ENCODE measurements at regions not wholly inside any gene's neighbourhood (a gene's known extent, or its start where the extent isn't known, plus 50 kb on each side); places are given as distances from the start of the nearest gene placed in this dataset.

DNA sequence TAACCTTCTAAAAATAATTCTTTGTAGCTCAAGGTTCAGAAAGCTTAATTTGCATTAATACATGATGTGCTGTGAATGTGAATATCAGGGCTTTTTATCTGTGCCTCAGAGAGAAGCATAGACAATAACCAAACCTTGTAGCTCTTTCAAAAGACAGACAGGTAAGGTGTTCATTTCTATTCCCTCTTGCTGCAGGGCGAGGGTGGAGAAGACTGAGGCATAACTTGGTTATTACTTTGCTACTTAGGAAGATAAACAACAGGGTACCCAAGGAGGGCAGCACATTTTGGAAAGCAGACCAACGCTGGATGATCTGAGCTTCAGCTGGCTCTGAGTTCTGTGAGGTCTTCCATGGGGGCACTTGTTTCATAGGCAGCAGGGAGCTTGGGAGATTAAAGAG is 408.6 kb upstream of the RARB start:
- no peak for DNase-seq

GRCh38 chr3:25021816-25022215 is 406.2 kb upstream of the RARB start:
- DNase-seq: no peak

DNA sequence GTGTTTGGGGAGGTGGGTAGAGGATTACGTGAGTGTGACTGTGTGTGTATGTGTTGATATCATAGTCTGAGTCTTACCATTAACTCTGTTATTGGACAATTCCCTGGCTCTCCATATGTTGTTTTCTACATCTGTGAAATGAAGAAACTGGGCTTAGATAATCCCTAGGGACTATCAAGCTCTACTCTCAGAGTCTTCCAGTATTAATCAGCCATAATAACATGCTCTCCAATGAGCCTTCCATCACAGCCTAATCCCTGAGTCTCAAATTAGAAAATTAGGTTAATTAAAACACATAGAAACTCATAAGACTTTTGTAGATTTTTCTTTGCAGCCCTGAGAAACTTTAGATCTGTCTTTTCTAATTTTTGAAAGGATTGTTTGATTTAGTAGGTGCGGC is 404.2 kb upstream of the RARB start:
- no peak for DNase-seq

- DNase-seq: no peak
These were observed 402.8 kb upstream of the RARB start for GRCh38 chr3:25025236-25025635.

- no peak for DNase-seq
These were observed 400.4 kb upstream of the RARB start for GRCh38 chr3:25027650-25028049.

- no peak for DNase-seq
These were observed 398.2 kb upstream of the RARB start for GRCh38 chr3:25029820-25030219.

- no peak for DNase-seq
These were observed 395.7 kb upstream of the RARB start for GRCh38 chr3:25032344-25032743.

DNA sequence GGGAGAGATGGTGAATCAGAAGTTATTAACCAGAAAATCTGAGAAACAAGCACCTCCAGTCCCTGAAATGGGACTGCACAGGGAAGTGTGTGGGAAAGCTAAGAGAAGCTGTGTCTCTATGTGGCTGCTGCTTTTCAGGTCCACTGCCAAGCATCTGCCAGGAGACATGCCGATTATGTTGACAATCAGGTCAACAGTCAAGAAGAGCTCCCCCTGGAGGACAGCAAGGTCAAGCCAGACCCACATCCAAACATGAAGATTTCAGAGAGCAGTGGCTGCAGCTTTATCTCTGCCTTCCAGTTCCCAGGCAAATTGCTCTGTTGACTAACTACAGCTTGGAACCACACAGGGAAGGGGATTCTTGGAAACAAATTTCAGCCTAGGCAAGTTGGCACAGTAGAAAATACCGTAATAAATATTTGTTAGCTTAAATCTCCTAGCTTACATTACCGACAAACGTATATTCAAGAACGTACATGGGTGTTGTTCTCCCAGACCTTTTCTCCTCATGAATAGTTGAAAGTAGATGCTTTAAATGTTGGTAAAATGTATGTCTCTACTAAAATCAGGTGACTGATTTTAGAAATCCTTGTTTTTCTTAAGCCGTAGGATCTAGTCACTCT is 394.5 kb upstream of the RARB start:
- DNase-seq: no peak

DNA sequence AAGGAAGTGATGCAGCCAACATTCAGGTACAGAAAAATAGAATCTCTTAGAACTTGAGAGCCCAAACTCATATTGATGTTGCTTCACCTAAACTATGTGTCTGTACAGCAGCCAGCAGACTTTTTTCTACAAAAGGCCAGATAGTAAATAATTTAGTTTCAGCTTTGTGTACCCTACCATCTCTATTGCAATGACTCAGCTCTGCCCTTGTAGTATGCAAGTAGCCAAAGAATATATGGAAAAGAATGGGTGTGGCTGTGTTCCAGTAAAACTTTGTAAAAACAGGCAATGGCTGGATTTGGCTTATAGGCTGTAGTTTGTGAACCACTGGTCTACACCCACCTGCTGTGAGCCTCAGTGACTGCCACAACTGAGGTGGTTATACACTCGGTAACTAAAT is 392.5 kb upstream of the RARB start:
- DNase-seq: no peak

DNA sequence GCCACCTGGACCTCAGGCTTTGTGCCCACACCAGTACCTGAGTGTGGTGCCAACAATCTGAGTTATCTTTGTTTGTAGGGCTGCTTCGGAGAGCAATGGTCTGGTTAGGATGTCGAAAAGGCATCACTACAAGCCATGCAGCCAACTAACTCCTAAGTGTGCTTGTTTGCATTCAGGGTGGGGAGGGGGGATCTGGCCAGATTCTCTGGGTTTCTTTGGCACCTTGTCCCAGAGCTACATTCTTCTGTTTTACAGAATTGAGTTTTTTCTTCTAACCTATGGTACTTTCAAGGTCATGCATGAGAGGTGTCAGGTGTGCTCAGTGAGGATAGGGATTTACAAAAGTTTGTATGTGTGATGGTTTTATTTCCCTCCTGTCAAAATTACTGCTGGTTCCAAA is 391.4 kb upstream of the RARB start:
- DNase-seq: no peak

DNA sequence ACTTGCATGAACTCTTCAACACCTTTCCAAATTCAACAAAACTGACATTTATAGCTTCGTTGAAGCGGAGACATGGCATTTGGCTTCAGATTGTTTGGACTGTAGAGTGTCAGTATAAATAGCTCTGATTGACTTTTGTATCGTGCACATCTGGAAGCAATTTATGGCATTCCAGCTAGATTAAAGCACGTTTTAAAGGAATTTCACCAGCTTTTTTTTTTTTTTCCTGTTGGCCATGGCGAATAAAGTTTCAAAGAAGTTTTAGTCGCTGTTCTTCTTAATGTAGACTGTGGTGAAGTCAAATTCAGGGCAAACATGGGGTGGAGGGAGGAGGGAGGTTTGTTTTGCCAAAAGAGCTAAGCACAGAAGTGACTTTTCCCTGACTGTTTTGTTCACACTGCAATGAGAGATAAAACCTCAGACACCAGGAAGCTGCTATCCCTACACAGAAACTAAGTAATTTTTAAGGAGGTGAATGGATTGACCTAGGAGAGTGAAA is 391.0 kb upstream of the RARB start:
- no peak for DNase-seq

- DNase-seq: no peak
These were observed 389.8 kb upstream of the RARB start for GRCh38 chr3:25038271-25038670.

DNA sequence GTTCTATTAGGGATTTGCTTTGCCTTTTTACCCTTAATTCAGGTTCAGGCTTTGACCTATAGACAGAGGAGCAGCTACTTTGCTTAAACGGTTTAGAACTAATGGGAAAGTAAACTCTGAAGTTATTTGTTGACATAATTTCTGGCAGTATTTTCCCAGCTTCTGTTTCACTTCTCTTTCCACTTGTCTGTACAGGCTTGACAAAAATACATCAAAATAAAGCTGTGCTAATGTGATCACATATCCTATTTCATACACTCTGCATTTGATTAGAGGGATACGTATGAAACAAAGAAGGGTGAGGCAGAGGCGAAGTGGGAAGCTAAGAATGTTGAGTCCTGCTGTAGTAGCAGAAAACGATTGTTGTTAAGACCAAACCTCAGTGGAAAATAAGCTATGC is 389.1 kb upstream of the RARB start:
- DNase-seq: no peak

DNA sequence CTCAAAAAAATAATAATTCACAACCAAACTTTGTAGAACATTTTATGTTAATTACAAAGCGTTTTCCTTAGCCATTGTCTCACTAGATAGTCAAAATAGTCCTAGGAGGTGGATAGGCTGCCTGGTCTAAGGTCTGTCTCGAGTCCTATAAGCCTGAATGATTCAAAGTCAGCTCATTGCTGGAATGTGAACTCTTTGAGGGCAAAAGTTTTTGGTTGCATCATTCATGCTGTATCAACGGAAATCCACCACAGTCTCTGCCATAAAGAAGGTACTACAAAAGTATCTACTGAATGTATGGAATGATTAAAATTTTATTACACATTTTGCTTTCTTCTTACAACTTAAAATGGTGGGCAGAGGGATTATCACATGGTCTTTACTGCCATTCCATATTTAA is 387.3 kb upstream of the RARB start:
- DNase-seq: no peak

DNA sequence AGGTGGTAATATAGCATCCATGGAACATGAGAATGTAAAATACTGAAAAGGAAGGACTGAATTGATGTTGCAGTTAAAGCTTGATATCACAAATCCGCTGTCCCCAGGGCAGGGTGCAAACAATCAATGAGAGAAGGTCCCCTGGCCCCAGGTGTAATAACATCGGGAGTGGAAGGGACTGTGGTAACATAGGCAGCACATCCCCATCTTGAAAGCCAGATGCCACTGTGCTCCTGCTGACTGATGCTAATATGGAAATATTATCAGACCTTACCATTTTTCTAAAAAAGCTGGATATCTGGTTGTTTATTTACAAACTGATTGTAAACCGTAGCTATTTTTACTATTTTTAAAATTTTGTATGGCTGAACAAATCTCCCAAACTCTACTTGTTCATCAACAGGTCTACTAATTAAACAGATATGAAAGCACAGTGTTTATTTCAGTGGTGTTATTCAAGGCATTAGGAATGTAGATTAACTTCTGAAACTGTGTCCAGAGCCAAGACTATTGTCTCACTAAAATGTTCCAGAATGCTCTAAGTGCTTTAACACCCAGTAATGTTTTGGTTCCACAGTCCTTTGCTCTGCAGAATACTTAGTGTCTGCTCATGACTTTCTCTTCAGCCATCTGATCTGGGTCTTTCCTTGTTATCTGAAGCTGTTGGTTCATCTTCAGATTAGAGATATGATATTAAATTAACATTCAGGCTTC is 386.0 kb upstream of the RARB start:
- no peak for DNase-seq

DNA sequence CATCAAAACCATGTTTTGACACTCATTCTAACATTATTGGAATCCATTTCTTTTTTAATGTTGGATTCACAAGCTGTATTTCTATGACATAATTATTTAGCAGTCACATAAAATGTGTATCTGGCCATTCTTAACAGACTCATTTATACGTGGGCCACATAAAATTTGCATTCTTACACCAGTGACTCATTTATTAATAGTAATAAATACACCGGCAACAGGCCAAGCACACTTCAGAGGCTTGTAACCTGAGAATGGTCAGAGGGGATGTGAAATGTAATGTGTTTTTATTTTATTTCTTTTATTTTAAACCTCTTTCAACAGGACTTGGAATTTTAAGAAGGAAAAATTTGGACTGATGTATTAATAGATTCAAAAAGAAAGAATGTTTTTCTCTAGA is 384.9 kb upstream of the RARB start:
- DNase-seq: no peak

DNA sequence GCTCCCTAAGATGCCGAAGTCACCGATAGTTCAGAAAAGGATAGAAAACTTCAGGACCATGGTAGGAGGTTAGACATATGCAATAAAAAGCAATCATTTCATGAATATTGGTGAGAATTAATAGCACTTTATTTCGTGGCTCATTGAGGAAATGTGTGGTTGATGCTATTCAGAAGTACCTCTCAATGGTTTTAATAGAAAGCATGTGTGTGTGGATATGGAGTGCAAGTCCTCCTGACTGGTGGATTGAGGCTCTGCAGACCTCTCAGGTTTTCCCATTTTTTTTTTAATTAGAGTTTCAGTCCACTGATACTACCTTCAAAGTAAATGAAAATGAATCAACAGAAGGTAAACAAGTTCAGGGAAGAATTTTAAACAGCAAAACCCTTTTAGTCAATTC is 384.3 kb upstream of the RARB start:
- DNase-seq: no peak

DNA sequence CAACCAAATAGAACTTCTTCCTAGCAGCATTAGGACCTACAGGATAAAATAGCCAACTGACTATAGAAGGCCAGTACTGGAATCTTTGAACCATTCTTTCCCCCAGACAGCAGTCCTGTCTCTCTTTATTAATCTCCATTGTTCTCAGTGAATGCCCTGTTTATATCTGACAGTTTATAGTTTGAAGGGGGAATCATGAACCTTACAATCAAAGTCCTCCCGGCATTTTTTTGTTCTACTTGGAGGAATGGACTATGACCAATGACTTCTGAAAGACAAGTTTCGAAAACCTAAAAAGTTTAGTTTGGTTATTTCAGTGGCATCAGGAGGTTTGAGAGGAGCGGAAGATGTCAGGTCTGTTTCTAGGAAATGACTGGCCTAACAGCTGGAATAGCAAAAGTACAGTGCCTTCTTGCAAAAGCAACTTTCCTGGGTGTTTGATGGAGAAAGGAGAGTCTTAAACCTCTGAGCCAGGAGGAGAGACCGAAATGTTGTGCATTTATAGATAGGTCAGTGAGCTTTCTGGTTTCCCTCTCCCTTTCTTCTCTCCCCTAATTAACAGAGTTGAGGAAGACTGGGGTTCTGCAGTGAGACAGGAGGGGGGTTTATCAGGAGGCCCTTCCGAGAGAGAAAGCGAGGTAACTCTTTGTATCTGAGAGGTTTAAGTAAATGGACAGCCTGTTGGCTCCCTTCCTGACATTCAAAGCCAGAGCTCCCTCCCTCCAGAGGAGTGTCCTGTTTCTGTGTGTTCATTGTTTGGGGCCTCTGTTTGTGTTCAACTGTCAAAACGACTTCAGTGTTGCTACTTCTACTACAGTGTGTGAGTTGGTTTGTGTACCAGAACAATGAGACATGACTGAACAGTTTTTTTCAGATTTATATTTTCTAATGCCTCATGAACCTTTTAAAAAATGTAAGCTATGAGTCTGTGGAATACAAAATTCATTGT is 383.0 kb upstream of the RARB start:
- DNase-seq: no peak

GRCh38 chr3:25046911-25047771 is 380.9 kb upstream of the RARB start:
- DNase-seq: no peak

DNA sequence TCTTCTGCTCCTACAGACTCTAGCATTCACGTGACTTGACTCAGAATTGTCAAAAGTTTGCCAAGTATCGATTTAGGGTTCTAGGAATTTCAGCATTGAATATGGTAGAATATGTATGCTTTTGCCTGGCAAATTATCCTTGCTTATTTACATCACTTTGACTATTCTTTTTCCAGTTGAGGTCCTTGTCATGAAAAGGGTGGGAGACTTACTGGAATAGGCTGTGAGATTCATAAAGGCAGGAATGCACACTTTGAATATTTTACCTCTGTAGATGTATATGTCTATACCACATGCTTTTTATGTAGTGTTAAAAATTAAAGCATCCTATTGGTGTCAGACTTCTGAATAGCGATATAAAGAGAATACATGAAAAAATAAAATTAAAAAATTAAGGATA is 378.8 kb upstream of the RARB start:
- no peak for DNase-seq

DNA sequence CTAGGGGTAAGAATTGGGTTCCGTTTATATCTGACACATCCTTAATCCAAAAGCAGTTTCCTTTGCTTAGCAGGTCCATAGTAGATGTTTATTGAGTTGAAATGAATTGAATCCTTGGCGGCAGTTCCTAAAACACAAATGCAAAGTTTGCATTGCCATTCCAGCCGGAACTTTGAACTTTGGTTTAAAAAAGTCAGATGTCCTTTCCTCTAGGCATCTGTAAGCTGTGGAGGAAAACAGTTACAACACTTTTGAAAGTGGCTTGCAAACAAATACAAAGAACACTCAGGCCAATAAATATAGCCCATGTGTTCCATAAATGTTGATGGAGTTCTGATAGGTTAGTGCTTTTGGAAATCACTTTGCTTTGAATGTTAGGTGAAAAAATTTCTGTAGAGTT is 374.7 kb upstream of the RARB start:
- no peak for DNase-seq

- DNase-seq: no peak
These were observed 371.9 kb upstream of the RARB start for GRCh38 chr3:25056036-25056755.

All from NCI-H1092 (cell line).